NCI-H1105 (cell line): ENCODE measurements at regions not wholly inside any gene's neighbourhood (a gene's known extent, or its start where the extent isn't known, plus 50 kb on each side); places are given as distances from the start of the nearest gene placed in this dataset.

Experiments
- DNase-seq: peaks from one replicate; lab custom pipeline; 2025; lab: John Stamatoyannopoulos, UW

DNA sequence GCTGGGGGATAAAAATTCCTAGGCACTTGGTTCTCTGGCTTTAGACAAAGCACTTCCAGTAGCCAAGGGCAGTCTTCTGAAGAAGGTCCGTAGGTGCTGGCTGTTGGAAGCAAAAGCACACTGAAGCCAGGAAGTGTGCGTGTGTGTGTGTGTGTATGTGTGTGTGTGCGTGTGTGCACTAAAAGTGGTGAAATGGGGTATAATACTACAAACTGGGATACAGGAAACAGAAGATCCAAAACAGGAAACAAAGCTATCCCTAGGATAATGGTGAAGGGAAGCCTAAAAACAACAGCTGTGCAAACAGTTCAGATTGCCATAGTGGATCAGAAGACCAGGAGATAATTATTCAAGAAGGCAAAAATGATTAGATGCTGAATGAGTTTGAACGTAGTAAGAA lies 103.4 kb downstream of the IL20RB start:
- no peak for DNase-seq

DNA sequence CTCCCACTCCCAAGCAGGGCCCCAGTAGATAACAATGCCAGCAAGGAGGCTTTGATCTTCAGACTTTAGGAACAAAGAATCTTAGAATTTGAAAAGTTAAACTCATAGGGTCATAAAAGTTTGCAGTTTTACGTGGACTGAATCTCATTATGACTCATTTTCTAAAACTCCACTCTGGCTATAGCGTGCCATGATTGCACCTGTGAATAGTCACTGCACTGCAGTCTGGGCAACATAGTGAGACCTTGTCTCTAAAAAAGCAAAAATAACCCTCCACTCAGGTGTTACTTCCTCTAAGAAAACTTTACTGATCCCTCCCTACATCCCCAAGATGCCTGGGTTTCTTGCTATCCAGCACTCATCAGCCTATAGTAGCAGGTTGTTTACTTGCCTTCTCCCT lies 104.5 kb downstream of the IL20RB start:
- no peak for DNase-seq

DNA sequence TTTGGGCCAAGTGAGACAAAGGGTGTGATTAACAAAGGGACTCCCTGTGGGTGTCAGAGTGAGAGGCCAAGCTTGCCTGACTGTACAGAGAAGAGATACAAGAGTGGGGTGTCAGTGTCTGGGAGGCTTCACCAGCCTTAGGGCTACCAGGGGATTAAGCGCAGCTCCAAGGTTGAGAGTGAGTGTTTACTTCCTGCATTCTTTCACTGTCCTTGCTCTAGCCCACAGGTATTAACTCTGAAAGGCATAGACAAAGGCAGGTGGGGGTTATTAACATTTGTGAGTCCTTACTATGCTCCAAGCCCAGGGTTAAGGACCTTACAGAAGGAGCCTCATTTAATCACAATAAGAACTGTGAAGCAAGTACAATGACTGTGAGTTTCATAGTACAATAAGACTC lies 107.6 kb downstream of the IL20RB start:
- DNase-seq, result no peak

DNA sequence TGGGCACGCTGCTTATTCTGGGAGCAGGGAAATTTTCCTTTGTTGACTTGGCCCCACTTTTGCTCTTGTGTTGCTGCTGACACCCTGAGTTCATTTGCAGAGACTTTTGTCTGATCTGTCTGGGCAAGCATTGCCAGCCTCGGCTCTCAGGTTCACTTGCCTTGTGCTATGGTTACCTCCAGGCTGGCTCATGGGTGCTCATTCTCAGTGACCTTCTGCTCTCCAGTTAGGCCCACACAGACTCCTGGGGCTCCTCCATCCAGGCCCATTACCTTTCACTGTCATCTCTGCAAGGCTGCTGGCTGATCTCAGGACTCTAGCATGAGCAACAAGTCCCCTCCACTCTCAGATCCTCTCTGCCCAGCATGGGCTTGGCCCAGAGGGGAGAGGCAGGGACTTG lies 108.3 kb downstream of the IL20RB start:
- no peak for DNase-seq

- DNase-seq, result no peak
Measured at GRCh38 chr3:137071104-137071503, 113.3 kb downstream of the IL20RB start.

DNA sequence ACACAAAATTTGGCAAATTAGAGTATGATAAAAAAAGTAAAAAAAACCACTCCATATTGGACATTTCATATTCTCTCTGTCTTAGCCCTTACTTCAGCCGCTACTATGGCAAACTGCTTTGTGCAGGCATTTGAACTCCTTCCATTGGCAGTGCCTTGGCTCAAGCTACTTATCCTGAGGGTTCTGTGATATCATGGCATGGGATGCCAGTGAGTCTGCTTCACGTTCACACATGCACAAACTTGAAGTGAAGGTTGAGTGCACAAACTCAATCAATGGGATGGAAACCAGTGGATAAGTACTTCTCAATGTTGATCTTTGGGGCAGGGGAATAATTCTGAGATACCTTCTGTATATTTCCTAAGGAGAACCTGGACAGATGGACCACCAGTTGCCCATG lies 117.2 kb downstream of the IL20RB start:
- DNase-seq, result no peak

DNA sequence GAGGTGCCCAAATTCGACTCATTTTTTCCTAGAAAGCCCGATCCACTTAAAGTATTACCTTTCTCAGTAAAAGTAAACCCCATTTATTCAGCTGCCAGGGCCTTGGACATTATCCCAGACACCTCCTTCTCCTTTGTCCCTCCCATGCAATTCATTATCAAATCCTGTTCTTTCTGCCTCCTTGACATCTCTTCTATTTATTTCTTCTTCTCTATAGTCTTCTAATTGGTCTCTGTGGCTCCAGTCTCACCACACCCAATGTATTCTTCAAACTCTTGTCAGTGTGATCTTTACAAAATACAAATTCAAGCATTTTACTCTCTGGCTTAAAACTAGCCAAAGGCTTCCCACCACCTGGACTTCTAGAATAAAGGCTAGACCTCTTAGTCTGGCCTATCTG lies 120.3 kb downstream of the IL20RB start:
- no peak for DNase-seq

GRCh38 chr3:137079571-137079970 lies 121.8 kb downstream of the IL20RB start:
- DNase-seq, result no peak

- DNase-seq, result no peak
Measured at GRCh38 chr3:137081711-137082110, 123.9 kb downstream of the IL20RB start.

GRCh38 chr3:137082763-137083162 lies 125.0 kb downstream of the IL20RB start:
- no peak for DNase-seq

GRCh38 chr3:137083332-137083731 lies 125.5 kb downstream of the IL20RB start:
- no peak for DNase-seq

GRCh38 chr3:137084586-137084985 lies 126.8 kb downstream of the IL20RB start:
- no peak for DNase-seq

DNA sequence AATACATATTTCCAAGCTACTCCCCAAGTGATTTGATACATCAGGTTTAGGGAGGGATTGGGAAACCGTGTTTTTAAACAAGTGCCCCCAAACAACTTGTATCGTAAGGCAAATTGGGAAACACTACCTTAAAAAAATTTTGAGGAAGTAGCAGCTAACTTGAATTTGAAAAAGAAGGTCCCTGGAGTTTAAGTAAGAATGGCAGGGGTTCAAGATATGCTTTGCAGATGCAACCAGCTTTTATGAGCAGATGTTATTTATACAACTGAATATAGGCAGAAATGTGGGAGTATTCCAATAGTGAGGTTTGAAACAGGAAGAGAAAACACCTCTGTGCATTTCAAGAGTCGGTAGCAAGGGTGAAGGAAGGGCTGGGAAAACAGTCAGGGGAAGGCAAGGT lies 139.6 kb downstream of the IL20RB start:
- DNase-seq, result no peak

- no peak for DNase-seq
Measured at GRCh38 chr3:137097852-137098251, 140.1 kb downstream of the IL20RB start.

- DNase-seq, result no peak
Measured at GRCh38 chr3:137099364-137100219, 141.8 kb downstream of the IL20RB start.

DNA sequence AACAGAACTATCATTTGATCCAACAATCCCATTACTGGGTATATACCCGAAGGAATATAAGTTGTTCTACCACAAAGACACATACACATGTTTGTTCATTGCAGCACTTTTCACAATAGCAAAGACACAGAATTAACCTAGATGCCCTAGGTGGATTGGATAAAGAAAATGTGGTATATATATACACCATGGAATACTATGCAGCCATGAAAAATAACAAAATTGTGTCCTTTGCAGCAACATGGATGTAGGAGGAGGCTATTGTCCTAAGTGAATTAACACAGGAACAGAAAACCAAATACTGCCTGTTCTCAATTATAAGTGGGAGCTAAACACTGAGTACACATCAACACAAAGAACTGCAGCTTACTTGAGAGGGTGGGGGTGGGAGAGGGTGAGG lies 142.5 kb downstream of the IL20RB start:
- DNase-seq, result no peak

DNA sequence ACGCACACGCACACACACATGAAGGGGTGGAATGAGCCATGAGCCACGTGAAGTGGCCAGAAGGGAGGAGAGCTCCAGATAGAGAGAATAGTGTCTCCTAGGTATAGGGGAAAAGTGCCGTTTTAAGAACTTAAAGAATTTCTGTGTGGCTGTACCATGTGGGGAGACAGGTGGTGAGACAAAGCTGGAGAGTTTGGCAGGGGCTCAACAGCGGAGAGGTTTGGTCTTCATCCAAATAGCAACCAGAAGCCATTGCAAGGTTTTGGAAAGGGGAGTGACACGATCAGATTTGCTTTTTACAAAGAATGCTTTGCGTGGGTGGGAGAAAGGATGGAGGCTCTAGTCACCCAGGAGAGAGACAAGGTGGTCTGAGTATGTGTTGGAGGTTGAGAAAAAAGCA lies 146.0 kb downstream of the IL20RB start:
- peak; percentile 36 for DNase-seq

DNA sequence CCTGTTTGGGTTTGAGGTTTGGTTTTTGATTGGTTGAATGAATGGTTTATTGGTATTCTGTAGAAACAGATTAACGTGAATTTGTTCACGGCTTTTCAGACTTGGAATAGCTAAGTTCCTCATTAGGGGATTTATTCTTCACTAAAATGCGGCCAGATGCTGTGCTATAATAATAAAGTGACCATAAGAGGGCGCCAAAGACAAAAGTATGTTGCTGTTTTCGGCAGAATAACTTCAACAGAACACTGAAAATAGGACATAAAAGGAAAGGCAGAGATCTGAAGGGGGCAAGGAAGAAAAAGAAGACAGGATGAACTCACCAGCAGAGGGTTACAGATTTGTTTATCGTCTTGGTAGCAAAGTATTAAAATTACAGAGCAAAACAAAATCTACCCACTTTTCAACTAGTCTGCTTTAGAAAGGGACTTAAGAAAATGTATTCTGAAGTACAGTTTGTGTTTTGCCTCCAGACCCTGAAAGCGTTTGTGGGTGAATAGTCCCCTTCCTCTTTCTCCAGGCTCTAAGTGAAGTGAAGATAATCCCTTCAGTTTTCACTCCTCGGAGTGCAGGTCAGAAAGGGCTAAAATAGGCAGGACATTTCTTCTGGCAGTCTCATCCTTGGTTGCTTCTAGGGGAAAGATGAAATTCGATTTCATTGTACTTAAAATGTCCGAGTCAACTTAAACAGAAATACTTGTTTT lies 147.6 kb downstream of the IL20RB start:
- DNase-seq, result peak; percentile 82

DNA sequence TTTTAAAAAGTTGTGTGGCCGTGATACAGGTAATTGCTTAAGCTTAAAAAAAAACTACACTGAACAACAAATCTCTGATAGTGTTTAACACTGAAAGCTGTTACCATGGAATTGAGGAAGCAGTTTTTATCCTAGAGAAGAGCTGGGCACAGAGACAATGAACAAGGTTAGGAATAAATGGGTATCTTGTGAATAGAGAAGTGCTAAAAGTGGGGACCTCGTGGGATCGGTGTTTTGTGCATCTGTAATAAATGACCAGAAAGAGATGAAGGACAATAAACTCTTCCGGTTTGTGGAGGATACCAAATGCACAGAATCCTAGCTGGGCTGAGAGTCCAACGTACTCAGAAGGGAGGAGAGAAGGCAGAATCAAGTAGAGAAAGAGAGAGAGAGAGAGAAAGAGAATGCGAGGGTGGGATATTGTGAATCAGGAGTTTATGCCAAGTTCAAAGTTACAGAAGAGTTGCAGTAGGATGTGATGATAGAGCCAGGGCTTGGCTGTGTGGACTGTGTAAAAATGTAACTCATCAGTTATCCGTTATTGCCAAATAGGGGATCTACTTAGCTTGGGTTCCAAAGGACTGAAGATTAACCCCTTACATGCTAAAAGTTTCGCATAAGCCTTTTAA lies 148.9 kb downstream of the IL20RB start:
- no peak for DNase-seq

DNA sequence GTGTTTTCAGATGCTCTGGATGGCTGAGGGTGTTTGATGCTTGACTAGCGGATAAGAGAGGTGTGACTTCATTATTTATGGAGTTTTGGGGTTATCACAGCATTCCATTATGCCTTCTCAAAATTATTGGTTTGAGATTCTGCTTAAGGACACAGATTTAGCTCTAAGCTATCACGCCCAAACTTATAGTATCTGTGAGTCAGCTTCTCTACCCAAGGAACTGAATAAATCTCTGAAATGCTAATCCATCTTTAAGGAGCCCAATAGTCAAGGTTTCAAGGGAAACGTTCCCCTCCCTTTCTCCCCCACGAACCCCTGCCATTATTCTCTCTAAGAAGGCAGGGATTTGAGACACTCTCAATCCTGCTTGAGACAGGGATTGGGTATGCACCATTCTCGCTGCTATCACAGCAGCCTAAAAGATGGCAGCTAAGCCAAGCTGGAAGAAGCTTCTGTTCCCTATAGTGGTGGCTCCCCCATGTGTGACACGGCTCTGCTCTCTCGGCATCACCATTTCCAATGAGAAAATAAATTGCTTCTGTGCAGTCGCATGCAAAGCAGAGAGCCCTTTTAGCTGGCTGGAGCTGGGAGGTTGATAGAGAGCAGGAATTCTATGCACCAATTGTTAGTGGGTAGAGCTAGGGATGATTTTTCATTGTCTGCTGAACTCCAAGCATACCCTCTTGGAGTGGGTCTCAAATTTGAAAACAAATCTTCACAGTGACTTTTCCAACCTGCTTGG lies 151.1 kb downstream of the IL20RB start:
- no peak for DNase-seq

- peak; percentile 55 for DNase-seq
Measured at GRCh38 chr3:137110392-137110996, 152.7 kb downstream of the IL20RB start.

DNA sequence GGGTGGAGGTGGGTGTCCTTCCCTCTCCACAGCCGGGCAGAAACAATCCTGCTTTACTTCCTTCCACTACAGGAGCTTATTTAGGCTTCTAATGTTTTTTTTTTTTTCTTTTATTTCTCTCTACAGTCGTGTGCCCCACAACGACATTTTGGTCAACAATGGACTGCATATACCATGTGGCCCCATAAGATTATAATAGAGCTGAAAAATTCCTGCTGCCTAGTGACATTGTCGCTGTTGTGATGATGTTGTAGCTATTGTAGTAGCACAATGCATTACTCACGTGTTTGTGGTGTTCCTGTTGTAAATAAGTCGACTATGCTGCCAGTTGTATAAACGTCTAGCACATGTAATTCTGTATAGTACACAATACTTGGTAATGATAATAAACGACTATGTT lies 153.7 kb downstream of the IL20RB start:
- DNase-seq, result no peak
